H1 (cell line): ENCODE measurements at regions not wholly inside any gene's neighbourhood (a gene's known extent, or its start where the extent isn't known, plus 50 kb on each side); places are given as distances from the start of the nearest gene placed in this dataset.

ENCODE experiments used
- EGR1 ChIP-seq: IDR thresholded peaks from 2 replicates; pipeline ENCODE4 v1.6.1; 2011; ENCODE audit warnings: low read depth, low read length, borderline replicate concordance
- ZNF274 ChIP-seq: IDR thresholded peaks from 2 replicates; pipeline ENCODE4 v1.7.0; 2012; ENCODE audit warnings: low read length, borderline replicate concordance; ENCODE audit errors: extremely low read depth

GRCh38 chr2:237199577-237199976 lies 113.9 kb downstream of the COPS8 start:
- TF ChIP-seq ZNF274 (no peak), EGR1 (no peak)
